HG03025 (cell line): ENCODE measurements at regions not wholly inside any gene's neighbourhood (a gene's known extent, or its start where the extent isn't known, plus 50 kb on each side); places are given as distances from the start of the nearest gene placed in this dataset.

ENCODE experiments used
- ATAC-seq: cut with Tn5 transposase; IDR thresholded peaks from one replicate; pipeline ENCODE4 v1.9.1; 2021; ENCODE audit warnings: mild to moderate bottlenecking, moderate library complexity; ENCODE audit not compliant: unreplicated experiment, low FRiP score

- ATAC-seq = no peak
Measured at GRCh38 chr10:108904163-108904838, 1019.0 kb downstream of the XPNPEP1 start.

- no peak for ATAC-seq
Measured at GRCh38 chr10:108902619-108903285, 1020.6 kb downstream of the XPNPEP1 start.

DNA sequence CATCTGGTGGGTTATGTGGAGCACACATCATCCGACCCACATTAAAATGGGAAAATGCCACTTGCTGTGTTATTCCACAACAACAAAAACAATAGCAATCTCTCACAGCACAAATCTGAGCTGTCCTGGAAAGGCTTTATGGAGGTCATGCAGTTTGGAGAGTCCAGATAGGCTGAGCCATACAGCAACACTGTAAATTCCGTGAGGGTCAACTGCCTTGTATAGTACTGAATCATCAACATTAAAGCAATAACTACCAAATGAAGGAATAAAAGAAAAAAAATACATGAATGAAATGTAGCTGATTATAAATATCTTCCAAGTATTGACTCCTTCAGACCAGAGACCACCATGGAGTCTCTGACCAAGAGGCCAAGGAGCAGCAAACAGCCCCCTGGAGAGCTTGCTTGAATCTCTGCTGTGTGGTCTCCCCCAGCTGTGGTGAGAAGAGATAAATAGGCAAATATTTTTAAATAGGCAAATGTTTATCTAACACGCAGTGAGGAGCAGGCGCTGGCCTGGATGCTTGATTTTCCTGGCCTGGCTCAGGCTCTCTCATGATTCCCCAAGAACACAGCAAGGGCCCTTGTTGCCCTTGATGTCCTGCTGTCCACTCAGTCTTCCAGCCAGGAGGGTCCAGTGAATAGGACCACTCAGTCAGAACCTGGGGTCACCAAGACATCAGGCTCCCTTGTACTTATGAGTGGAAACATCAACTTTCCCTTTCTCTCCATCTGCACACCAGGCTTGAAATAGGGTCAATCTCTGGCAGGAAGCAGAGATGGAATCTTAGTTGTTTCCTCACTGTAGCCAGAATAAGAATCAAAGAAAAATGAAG lies 1021.3 kb downstream of the XPNPEP1 start:
- ATAC-seq = no peak

DNA sequence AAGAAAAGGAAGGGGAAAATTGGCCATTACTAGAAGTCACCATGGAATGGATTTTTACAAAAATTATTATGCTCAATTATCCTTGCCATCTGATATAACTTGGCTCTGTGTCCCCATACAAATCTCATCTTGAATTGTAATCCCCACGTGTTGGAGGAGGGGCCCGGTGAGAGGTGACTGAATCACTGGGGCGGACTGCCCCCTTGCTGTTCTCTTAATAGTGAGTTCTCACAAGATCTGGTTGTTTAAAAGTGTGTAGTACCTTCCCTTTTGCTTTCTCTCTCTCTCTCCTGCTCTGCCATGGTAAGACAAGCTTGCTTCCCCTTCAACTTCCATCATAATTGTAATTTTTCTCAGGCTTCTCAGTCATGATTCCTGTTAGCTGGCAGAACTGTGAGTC lies 1023.6 kb downstream of the XPNPEP1 start:
- no peak for ATAC-seq

DNA sequence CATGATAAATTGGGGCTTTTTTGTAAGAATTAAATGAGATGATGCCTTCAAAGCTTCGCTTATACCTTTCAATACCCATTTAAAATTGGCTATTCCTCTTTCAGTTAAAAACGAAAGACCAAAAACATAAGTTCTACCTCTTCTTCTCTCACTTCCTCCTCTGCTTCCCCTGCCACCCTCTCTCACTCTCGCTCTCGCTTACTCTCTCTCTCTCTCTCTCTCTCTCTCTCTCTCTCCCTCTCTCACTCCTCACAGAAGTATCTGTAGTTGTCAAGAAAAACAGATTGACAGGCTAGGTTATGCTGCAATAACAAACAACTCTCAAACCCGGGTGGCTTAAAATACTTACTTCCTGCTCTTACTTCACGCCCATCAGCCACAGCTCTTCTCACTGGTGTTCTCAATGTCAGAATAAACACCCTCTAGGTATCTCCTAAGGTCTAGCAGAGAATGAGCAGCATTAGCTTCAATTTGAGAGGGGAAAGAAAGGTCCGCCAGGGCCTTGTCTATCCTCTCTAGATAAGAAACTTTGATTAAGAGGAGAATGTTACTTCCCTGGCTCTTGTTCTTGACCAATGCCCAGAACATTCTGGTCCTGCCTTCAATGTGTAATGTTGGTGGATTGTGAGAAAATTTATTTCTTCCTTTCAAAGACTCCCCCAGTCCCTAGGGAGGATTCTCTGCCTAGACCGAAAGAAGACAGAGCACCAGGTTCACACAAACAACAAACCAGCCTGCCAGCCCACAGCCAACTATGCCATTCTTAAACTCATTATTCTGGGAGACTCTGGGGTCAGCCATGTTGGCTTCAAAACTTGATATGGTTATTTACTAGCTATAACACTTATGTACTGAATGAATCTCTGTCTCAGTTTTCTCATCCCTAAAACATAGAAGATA lies 1028.7 kb downstream of the XPNPEP1 start:
- peak; percentile 75 for ATAC-seq

GRCh38 chr10:108877095-108877561 lies 1046.2 kb downstream of the XPNPEP1 start:
- no peak for ATAC-seq

DNA sequence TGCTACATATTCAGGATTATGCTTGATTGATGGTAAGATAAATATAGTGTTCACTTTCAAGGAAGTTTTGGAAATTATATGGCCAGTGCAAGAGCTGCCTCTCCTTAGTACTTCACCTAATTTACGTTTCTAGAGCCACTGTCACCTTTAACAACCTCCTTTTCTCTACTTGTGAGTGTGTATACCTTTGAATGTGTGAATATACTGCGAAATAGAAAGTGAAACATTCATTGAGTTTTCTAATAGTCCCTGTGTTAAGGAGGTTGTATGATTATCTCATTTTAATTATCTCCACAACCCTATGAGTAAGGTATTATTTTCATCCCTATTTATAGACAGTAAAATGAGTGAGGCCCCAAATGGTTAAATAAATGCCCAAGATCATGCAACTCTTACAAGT lies 1050.5 kb downstream of the XPNPEP1 start:
- no peak for ATAC-seq

DNA sequence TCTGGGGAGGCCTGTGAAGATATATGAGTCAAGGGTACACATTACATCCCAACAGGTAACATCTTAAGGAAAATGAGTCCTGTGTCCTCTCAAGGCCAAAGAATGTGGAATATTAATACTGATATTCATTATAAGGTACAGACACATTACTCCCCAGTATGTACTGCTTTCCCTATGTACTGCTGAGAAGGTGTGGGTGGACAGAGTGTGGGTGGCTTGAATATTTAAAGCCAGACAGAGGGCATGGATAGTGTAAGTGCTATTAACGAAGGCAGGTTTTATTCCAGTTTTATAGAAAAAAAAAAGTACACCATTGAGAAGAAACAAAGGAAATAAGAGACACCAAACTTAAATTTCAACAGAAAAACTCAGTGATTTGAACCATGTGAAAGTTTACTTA lies 1054.4 kb downstream of the XPNPEP1 start:
- no peak for ATAC-seq

DNA sequence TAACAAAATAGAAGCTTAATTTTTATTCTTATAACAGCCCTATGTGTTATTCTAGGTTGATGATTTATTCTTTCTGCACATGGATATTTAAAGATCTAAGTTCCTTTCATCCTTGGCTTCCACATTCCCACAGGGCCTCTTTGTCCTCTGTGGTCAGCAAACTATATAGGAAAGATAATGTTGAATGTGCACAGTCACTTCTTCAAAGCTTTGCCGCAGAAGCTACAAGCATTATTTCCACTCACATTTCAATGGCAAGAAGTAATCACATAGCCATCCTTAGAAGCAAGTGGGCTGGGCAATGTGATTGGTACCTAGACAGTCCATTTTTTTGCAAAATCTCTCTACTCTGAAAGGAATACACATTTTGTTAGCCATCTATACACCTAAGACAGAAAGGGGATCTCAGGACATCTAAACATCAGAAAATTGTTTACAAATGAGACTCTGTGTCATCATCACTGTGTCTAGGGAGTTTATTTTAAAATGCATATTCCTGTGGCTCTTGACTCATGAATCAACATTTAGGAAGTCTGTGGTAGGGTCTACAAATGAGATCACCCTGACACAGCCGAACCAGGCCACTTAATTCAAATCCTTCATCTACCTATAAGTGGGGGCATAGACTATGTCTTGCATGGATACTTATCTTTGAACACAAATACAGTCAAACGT lies 1060.5 kb downstream of the XPNPEP1 start:
- ATAC-seq = no peak

GRCh38 chr10:108861181-108861754 lies 1062.0 kb downstream of the XPNPEP1 start:
- ATAC-seq = no peak

- peak; percentile 58 for ATAC-seq
Measured at GRCh38 chr10:108852211-108852610, 1071.1 kb downstream of the XPNPEP1 start.

GRCh38 chr10:108850138-108850854 lies 1073.0 kb downstream of the XPNPEP1 start:
- ATAC-seq = peak; percentile 92

DNA sequence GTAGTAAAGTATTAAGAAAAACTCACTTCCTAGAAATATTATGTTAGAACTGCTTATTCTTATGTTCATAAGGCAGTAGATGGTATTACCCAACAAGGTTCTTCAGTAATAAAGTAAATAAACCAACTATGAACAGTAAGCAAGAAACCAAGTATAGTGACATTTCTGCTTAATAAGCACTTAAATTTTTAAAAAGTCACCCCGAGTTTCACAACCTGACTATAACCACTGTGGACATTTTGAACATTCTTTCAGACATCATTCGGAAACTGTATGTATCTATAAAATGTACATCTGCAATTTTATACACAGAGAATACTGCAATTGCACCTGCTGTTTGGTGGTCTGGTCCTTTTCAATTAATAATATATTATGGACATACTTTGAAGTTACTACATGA lies 1073.6 kb downstream of the XPNPEP1 start:
- ATAC-seq = no peak

DNA sequence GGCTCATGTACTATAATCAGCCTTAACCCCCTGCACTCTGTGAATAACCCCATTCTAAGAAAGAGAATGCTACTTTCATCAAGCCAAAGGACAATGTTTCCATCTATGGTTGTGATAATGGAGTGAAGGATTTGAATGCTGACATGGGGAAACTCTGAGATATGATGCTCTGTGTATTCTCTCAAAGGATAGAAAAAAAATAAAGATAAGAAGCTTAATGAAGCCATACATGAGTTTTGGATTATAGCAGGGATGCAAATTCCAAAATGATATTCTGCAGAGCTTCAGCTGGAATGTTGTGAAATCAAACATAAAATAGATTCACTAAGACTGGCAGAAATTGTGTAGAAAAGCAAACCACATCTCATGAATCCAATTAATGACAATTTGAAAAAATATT lies 1074.1 kb downstream of the XPNPEP1 start:
- ATAC-seq = no peak

- no peak for ATAC-seq
Measured at GRCh38 chr10:108848046-108848445, 1075.3 kb downstream of the XPNPEP1 start.

DNA sequence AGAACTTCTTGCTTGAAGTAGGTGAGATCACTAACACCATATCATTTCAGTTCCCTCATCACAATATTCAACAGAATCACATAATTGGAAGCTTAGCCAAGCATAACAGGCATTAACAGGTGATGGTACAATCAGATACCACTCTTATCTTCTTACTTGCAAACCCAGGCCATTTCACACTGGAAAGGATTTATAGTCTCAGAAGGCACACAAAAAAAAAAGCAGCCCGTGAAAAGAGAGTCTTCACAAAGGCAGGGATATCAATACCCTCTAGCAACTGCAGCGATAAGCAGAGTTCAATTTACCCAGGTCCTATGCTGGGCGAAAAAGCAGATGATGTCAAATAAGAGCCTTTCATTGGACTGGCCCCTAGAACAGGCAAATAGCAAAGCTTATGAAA lies 1082.4 kb downstream of the XPNPEP1 start:
- ATAC-seq = no peak

DNA sequence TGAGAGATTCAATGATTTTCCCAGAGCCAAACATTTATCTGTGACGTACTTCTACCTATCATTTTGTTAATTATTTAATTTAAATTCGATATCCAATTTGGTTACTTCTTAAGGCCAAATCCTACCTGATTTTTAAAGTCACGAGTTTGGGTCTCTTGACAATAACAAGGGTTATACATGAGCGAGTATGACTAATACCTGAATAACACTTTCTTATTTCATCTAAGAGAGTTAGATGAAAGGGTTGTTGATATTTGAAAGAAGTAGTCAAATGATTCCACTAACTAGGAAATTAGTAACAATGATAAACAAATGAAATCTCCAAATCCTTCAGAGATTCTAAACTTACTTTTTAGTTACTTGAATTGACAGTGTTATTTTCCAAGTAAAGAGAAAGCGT lies 1086.9 kb downstream of the XPNPEP1 start:
- ATAC-seq = no peak

GRCh38 chr10:108822026-108822425 lies 1101.3 kb downstream of the XPNPEP1 start:
- no peak for ATAC-seq

DNA sequence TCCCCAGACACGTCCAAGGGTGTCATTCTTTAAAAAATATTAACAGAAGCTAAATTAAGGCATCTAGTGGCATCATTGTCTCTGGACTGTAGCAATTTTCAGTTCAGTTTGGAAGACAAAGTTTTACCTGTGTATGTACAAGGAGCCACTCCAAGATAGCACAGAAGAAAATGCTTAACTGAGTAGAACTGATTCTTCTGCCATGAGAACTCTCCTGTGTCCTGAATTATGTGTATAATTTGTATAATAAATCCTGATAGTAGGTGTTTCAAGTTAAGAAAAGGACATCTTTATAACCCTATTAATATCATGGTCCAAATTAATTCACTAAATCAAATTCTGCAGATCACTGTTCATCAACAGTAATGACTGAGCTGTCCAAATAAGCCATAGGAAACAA lies 1104.0 kb downstream of the XPNPEP1 start:
- ATAC-seq = no peak
